Left renal pelvis (tissue), 4 donors: ENCODE measurements at regions not wholly inside any gene's neighbourhood (a gene's known extent, or its start where the extent isn't known, plus 50 kb on each side); places are given as distances from the start of the nearest gene placed in this dataset.

ENCODE experiments used
- DNase-seq, 4 donors: peaks; one replicate each; pipeline ENCODE4 v3.0.0-alpha.2; 2013; ENCODE audit warnings: low read depth in 4 of 4, low spot score in 3 of 4

DNA sequence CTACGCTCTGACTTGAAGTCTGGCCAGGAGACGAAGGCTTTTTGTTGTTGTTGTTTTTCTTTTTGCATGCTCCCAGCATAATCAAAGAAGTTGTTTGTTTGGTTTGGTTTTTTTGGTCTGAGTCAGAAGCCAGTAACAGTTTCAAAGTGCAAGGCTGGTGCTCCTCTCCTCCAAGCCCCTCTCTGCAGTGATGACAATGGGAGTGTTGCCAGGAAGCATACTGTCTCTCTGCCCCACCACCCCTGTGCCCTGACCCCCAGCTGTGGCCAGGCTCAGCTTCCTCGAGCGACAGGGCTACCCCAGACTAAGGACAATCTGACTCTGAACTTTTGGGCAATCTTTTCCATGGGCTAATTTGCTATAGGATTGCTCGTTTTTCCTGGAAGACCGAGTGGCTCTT, 173.8 kb upstream of the PITX1 start:
- no peak for DNase-seq

DNA sequence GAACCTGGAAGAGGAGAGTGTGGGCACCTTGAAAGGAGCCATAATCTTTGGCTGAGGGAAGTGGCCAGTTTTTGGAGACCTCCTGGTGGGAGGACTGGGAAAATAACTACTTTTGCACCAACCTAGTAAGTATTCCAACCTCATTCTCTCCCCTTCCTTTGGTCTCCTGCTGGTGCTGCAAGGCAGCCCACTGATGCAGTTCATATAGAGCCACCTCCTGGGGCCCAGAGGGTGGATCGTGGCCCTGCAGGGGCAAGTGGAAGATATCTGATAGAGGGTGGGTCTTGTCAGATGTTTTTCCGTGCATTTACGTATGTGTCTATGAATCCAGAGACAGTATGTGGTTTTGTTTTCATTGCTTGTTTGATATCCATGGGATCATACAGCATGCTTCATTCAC, 172.8 kb upstream of the PITX1 start:
- DNase-seq, result no peak

DNA sequence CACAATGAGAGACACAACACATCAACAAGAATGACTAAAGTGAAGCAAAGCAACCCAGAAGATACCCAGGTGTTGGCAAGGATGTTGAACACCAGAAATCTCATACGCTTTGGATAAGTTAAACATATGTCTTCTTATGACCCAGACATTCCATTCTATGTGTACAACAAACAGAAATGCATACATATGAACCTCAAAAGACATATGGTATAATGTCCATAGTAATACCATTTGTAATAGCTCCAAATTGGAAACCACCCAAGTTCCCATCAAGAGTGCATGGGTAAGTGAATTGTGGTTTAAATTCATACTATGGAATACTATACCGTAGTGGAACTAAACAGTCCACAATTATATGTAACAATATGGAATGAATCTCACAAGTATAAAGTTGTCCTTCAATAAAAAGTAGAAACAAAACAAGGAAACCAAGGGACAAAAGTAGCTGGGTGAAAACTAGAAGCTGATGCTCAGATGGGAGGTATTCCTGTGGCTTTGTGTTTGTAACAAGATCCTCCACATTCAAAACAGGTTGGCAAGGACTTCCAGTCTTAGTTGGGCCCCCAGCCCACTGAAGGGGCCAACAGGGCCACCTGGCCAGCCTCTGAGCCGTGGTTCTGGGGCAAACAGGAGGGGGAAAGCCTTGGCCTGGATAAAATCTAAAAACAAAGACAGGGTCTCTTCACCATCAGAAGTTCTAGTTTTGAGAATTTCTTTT, 171.8 kb upstream of the PITX1 start:
- DNase-seq, result no peak

DNA sequence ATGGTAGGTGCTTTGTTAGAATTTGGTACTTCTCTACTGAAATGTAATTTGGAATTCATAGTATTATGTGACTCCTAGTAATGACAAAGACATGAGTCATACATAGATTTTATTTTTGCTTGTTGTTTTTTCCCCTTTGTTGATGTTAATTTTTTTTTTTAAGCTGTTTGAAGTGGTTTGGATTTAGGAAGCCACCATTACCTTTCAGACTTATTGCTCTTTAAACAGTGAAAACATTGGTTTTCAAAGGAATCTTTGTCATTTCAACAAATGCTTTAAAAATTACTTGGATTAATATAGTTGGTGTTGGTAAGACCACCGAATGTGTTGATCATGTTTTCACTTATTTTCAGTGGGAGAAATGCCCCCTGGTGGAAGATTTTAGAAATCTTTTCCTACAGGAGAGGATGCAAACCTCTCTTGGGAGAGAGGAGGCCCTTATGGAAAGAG, 170.1 kb upstream of the PITX1 start:
- no peak for DNase-seq

DNA sequence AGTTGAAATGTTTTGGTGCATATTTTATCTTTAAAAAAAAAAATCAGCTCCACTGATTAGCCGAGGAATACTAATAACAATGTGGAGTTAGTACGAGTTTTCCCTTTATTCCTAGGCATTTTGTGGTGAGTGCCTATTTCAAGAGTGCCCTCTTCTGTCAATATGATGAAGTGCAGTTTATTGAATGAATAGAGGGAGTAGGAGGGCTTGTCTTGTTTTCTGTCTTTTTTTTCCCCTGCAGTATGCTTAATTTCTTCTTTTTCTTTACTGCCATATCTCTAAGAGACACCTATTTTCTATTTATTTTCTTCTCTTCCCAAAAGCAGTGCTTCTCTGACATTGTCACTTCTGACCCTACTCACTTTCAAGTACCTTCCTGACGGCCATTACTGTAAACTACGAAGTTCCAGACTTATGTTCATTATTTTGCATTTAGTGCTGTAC, 169.6 kb upstream of the PITX1 start:
- no peak for DNase-seq

DNA sequence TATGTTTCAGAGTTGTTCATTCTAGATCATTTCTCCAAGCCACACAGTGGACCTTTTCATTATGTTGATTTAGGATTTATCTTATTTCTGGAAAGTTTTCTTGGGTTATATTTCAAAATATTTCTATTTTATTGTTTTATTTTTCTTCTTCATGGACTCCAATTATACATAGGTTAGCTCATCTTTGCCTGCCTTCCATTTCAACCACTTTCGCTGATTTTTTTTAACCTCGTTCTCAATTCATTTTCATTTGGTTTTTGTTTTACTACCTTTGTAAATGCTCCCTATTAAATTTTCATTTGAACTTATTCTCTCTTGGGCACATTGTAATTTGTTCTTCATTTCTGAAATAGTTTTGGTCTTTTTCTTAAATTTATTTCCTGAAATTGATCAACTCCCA, 169.0 kb upstream of the PITX1 start:
- no peak for DNase-seq

DNA sequence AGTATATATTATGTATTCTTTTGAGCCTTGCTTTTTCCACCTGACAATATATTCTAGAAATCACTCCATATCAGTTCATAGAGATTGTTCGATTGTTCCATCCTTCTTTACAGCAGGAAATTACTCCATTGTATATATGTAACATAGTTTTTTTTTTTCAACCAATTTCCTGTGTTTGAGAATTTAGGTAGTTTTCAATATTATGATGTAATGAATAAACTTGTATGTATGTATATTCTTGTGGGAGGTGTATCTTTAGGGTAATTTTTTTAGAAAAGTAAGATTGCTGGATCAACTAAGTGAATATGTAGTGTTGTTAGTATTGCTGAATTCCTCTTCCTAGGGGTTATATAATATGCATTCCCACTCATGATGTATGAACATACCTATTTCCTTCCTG, 165.9 kb upstream of the PITX1 start:
- DNase-seq, result no peak

DNA sequence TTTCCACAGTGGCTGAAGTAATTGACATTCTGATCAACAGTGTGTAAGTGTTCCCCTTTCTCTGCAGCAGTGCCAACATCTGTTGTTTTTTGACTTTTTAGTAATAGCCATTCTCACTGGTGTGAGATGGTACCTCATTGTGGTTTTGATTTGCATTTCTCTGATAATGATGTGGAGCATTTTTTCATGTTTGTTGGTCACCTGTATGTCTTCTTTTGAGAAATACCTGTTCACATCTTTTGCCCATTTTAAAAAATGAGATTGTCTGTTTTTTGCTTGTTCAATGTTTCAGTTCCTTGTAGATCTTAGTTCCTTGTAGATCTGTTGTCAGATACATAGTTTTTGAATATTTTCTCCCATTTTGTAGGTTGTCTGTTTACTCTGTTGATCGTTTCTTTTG, 162.5 kb upstream of the PITX1 start:
- no peak for DNase-seq

DNA sequence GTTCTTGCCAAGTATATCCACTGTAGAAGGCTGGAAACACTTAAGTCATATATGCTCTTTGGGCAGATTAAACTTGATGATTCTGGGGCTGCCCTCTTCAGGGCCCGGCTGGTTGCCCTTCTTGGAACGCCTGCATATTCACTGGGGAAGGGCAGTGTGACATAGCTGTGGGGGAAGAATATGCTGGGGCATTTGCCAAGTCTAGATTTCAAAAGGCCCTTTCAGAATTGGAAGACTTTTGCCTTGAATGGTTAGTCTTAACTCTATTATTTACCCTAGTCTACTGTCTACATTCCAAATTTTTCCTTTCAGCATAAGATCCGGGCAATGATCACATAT, 161.2 kb upstream of the PITX1 start:
- no peak for DNase-seq

DNA sequence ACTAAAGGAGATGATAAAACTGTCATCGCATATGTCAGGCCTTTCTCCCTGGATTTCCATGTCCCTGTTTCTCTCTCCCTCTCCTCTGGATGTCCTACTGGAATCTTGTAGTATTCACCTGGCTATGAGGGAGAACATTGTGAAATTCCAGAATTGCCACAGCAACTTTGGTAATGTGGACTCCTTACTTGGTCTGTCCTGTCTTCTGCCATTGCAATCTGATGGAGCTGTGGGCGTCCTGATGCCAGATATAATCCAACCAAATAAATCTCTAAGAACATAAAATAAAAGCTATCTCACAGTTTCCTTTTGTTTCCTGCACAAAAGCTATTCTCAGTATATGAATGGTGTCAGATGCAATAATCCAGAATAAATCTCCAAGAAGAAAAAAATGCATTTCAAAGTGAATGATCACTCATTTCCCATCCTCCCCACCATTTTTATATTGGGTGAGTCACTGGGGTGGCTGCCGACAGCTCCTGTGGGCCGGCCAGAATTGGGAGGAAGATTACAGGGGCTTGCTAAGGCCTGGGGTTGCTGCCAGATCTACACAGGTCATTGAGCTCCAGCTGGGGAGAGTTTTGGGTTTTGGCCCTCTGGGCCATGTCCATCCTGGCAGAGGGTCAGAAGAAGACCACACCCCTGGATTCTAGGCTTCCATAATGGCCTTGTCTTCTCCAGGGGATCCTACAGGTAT, 160.7 kb upstream of the PITX1 start:
- no peak for DNase-seq

DNA sequence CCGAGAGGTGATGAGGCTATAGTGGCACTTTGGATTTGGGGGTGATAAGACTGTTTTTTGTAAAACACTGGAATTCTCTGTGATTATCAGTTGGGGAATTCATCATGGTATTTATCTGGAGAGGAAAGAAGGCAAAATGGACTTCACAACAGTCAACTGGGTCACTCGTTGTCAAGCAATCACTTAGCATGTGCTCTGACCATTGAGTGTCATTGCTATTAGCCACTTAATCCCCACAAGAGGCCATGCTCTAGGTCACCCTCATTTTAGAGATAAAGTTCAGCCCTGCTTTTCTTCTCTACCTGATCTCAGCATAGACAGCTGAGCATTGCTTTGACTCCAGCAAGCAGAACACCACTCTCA, 160.1 kb upstream of the PITX1 start:
- DNase-seq, result no peak

DNA sequence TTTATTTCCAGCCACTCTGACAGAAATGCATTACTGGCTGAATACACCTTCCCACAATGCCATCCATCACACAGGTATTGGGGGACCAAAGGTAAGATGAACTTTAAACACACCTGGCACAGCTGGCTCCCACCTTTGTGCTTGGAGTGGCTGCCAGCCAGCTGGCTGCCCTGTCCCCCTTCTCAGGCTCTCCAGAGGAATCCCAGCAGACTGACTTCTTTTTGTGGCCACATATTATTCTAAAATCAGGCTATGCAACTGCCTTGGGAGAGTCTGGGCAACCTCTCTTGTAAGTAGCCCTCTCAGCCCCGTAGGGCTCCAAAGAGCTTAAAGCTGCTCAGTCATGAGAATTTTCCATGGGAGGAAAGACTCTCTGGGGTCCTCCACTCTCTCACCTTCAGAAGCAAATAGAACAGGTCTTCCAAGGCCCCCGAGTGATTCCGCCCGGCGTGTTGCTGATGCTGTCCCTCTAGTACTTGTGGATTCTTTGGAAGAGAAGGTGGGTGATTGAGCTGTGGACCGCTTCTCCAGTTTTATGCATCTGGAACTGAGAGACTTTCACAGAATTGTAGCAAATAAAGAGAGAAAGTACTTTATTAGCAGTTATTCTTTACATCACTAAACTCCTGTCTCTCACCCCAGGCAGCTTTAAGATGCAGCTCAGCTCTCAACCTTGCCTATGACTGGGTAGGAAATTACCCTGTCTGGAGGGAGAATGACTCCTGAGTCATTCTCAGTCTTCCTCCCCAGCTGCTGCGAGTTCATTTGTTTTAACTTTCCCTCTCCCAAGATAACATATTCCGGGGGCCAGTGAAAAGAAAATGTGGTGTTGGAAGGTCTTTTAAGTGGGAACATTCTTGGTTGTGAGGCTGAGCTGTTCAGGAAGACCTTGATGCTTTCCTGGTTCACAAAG, 159.4 kb upstream of the PITX1 start:
- no peak for DNase-seq

DNA sequence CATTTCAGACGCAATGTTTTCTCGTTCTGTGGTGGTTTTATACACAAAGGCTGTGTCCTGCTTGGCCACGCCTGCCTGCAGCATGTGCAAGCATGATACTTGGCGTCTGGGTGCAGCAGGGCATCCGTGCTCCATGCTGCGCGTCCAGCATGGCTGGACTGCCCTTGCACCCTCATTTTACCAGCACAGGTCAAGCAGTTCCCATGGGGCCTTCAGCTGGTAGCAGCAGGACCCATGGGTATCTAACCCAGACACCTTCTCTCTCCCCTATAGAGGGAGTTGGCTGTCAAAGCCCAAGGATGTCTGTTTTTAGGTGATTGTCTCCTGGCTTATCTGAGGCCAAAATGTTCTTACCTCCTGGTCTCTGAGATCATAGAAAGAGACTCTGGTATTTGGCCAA, 158.3 kb upstream of the PITX1 start:
- DNase-seq, result no peak

DNA sequence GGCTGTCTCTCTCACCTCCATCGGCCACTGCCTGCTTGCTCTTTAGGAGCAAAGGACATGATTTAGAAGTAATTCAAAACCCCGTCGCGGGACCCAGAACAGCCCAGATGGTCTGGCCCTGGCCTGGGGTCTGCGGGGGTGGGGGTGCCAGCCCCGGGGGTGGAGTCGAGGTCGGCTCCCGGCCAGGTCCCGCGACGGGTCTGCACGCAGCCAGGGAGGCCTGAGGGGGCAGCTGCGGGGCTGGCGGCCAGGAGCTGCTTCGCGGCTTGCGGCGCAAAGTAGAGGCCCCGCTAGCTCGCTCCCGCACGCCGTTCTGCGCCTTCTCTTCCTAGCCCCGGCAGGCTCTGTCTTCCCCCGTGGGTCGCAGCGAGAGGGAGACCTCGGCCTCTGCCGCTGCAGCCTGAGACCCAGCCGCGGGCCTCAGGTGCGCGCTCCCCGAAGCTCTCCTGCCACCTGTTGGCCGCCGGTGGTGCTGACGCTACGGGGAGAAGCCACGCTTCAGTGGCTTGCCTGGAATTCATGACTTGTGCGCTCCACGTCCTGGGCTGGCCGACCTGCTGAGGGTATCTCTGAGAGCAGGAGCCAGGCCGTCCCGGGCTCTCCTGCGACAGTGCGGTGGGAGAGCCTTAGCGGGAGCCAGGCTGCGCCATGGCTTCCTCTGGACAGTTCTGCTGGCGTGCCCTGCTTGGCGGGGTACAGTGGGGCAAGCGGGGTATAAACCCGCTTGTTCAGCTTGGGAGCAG, 157.2 kb upstream of the PITX1 start:
- DNase-seq, result peak; percentile 64 to 77 (median 68)

DNA sequence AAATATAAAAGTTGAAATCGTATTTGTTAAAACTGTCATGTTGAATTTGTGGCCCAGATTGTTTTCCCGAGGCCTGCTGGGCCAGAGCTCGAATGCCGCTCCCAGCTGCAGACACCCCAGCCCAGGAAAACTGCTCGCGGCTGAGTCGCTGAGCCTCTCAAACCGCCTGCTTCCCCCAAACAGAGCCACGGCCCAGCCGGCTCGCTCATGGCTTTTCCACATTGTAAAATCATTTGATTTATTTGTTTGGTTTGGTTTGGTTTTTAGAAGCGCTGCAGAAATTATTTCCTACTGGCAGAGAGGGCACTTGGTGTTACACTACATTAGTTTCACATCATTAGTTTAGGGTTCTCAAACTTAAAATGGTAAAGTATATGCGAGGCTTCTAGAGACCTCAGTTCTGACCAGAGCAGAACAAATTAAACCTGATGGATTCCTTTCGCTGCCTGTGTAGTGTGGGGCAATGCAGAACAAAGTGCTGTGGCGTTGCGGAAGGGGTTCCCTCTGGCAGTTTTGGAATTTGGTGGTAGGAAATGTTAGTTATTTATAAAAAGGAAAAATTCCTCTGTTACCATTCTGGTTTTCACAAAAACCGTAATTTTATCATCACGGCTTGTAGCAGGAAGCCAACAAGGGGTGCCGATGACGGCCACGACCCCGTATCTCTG, 156.5 kb upstream of the PITX1 start:
- DNase-seq, result no peak

DNA sequence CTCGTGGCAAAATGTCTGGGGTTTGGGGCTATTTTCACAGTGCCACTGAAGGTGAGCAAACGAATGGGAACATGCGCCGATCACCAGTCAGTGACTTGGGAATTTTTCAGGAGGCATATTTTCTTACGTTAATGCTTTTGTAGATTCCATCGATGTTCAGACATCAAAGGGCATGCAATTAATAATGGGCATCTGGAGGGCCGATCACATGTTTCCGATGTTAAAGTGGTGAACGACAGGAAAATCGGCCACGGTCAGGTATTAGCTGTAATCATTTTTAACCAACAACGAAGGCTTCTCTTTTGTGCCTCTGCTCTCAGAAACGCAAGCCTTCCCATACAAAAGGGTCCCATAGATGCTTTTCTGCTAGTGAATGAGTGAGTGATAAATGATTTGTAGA, 155.0 kb upstream of the PITX1 start:
- DNase-seq, result no peak

DNA sequence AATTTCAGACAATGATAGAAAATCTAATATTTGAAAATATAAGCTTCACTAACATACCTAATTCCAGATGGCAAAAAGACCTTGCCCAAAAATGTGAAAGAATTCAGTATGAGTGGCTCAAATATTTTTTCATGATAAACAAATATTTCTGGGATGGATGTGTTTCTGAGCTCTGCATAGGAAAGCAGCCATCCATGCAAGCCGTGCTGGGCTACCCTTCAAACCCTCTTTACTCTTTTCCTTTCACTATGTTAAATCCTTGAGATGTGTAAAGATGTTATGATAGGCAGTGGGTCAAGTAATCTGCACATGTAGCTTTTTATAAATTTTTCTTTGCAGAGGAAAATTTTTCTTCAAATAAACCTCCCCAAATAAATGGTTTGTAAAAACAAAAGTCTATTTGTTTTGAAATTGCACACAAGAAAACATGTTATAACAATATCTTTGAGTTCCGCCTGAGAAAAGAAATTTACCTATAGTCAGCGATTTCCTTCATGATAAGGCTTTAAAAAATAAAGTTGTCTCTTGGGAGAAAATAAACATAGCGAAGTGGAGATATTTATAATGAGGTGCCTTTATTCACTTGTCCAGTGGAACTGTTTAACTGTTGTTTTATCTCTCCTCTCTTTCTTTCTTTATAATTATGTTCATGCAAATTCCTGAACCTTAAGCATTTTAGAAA, 154.3 kb upstream of the PITX1 start:
- no peak for DNase-seq

DNA sequence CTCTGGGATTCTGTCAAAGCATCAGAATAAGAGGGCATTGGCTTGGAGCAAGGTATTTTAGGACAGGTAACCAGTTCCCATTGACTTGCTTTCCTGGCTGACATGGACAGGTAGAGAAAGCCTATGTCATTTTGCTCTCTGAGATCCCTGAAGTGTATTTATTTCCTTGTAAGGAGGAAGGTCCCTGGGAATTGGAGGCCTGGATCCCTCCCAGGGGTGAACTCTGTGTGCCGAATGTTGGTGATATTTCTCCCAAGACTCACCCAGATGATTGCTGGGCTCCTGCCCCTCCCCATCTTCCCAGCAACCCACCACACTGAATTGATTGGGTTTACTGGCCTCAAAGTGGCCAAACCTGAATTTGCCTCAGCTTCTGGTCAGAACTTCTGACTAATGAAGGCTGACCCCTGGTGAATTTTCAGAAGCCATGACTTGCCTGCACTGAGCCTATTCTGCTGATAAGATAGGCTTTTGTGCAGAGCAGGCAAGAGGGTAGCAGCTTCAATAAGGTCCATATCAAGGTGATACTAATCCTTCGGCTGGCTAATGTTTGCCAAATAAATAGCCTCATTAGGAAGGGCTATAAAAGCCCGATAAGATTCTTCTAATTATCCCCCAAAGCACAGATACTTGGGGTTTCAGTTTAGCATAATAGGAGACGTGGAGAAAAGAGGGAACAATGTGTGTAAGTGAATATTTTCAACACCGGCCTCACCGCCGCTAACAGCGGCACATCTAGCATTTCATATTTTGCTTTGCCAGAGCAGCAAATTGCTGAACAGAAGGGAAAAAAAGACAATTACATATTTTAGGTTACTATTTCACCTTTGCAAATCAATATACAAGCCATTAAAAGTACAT, 152.9 kb upstream of the PITX1 start:
- DNase-seq, result no peak
